ENCODE measurements at regions not wholly inside any gene's neighbourhood (a gene's known extent, or its start where the extent isn't known, plus 50 kb on each side); places are given as distances from the start of the nearest gene placed in this dataset.

- ATAC-seq (ENCODE audit: low read depth) (no peak), DNase-seq (no peak)
- no peak overlapping the region for H2BK5ac ChIP-seq (ENCODE audit: low read depth, low read length, poor library complexity, severe bottlenecking)
- H2AK5ac ChIP-seq (ENCODE audit: low read depth, low read length) = no peak overlapping the region
- H3K79me1 ChIP-seq (ENCODE audit: low read depth in 1 of 2, low read length in 2 of 2) = no peaks in the 10 kb centered on the region
- no peak overlapping the region for H3K9ac ChIP-seq (ENCODE audit: low read depth, low read length)
- no peak overlapping the region for H3K4ac ChIP-seq (ENCODE audit: low read depth, low read length)
- H3K4me2 ChIP-seq (ENCODE audit: low read depth, low read length) = no peak overlapping the region
- intact Hi-C loops (cut with micrococcal nuclease) = no loop called here
- H3K56ac ChIP-seq (ENCODE audit: extremely low read depth, insufficient read depth, low read length) = no peak overlapping the region
- H3K27me3 ChIP-seq (ENCODE audit: control insufficient read depth, insufficient read depth, low read length) = peaks cover 20% of the 10 kb centered on the region
- TF ChIP-seq USF2 (IDR thresholded peaks at IDR 0.05; ENCODE audit: low read depth, low read length) (no peak), BHLHE40 (IDR thresholded peaks at IDR 0.05; ENCODE audit: low read depth, low read length) (no peak)
- no peak overlapping the region for H4K91ac ChIP-seq (ENCODE audit: insufficient read depth, low read depth, low read length)
- H2AK9ac ChIP-seq (replicated peaks; ENCODE audit: low read depth, low read length, poor library complexity) = no peak overlapping the region
- no peaks in the 10 kb centered on the region for H3K9me1 ChIP-seq (ENCODE audit: insufficient read depth, low read length)
- H3K9me3 ChIP-seq (ENCODE audit: control insufficient read depth, insufficient read depth, low read length) = no peaks in the 10 kb centered on the region
- H3K18ac ChIP-seq (ENCODE audit: low read depth, low read length) = no peak overlapping the region
- H2BK20ac ChIP-seq (ENCODE audit: low read depth, low read length) = no peak overlapping the region
- H4K5ac ChIP-seq (ENCODE audit: low read depth, low read length) = no peak overlapping the region
- POLR2A ChIA-PET (ENCODE audit: unreplicated experiment) = no interaction called here
- H4K8ac ChIP-seq (ENCODE audit: low read depth in 2 of 2, low read length in 2 of 2) = no peak overlapping the region
- BruUV-seq (replicated peaks) = no TSS peak
- CTCF ChIA-PET = no interaction called here
- H3K4me3 ChIP-seq (ENCODE audit: insufficient read depth, low read depth, low read length) = no peak overlapping the region
- in situ Hi-C loops (cut with MboI; ENCODE audit: low sequenced_read_pairs) = no loop called here
- H3K36me3 ChIP-seq (ENCODE audit: control insufficient read depth, insufficient read depth, low read length) = no peaks in the 10 kb centered on the region
- dilution Hi-C loops (cut with HindIII; ENCODE audit: low sequenced_read_pairs, unreplicated experiment) = no loop called here
- no peak overlapping the region for H2BK120ac ChIP-seq (ENCODE audit: low read depth, low read length)
- no peak overlapping the region for H3K14ac ChIP-seq (replicated peaks; ENCODE audit: low read depth, low read length)
- H3K27ac ChIP-seq (ENCODE audit: insufficient read depth, low read length) = no peak overlapping the region
- no peak overlapping the region for H2BK15ac ChIP-seq (ENCODE audit: low read depth, low read length)
- no peaks in the 10 kb centered on the region for H4K20me1 ChIP-seq (ENCODE audit: insufficient read depth, low read length)
- H2AFZ ChIP-seq (replicated peaks; ENCODE audit: low read length, poor library complexity) = no peak overlapping the region
- WGBS, 2 experiments (ENCODE audit: extremely low coverage in 2 of 2, insufficient read length in 1 of 2) = no CpG with 5 or more reads among the region's 6 CpGs
- H3K23ac ChIP-seq (ENCODE audit: low read depth, low read length) = no peak overlapping the region
- no peaks in the 10 kb centered on the region; the same call in 1 of the 2 replicates for H3K4me1 ChIP-seq (ENCODE audit: control insufficient read depth, insufficient read depth, low read length)
Observed at GRCh38 chr13:50235604-50236342, 220.5 kb downstream of the KCNRG start.
